GM23248 (cell line): ENCODE measurements at regions not wholly inside any gene's neighbourhood (a gene's known extent, or its start where the extent isn't known, plus 50 kb on each side); places are given as distances from the start of the nearest gene placed in this dataset.

Experiments used
- EZH2 ChIP-seq: fragments of 200-600 bp; sonication (generic); IDR thresholded peaks from 2 replicates; pipeline ENCODE4 v1.6.1; 2018; ENCODE audit warnings: antibody characterized with exemption, mild to moderate bottlenecking; ENCODE audit not compliant: insufficient read depth, poor library complexity, severe bottlenecking
- EZH2phosphoT487 ChIP-seq: fragments of 200-600 bp; sonication (generic); IDR thresholded peaks from 2 replicates; pipeline ENCODE4 v1.6.1; 2018; ENCODE audit warnings: antibody characterized with exemption, moderate library complexity, mild to moderate bottlenecking, low read depth; ENCODE audit not compliant: insufficient read depth

DNA sequence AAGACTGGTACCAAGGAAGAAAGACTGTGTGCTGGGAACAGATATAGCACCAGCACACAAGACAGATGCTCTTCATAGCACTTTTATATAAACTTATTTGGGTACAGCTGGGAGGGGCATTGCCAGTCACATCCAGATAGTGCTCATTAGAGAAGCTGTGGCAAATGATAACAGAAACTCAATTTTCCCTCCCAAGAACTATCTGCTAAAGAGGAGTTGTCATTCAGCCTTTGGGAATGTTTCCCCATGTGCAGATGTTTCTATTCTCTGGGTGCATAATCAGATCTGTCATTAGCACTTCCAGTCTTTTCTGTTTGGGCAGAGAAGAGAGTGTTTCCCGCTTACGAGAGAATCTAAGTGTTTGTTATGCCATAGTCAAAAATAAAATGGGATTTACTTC lies 714.9 kb upstream of the MDGA2 start:
- TF ChIP-seq EZH2phosphoT487 = no peak
- TF ChIP-seq EZH2 = no peak
